ENCODE measurements at regions not wholly inside any gene's neighbourhood (a gene's known extent, or its start where the extent isn't known, plus 50 kb on each side); places are given as distances from the start of the nearest gene placed in this dataset.

- no peaks in the 10 kb centered on the region for H3F3A ChIP-seq (ENCODE audit: control insufficient read depth, insufficient read depth)
- no peaks in the 10 kb centered on the region for H3K9me3 ChIP-seq (ENCODE audit: control insufficient read depth, insufficient read depth, low read length)
- H3K4me3 ChIP-seq (ENCODE audit: low read length), result no peak overlapping the region
- no peaks in the 10 kb centered on the region for H3K79me2 ChIP-seq (ENCODE audit: control insufficient read depth, low read length)
- H3K27me3 ChIP-seq (ENCODE audit: control insufficient read depth, low read length), result no peaks in the 10 kb centered on the region; the same call in 1 of the 2 replicates
- no peak for TF ChIP-seq CTCF (IDR thresholded peaks at IDR 0.05; ENCODE audit: low read depth, low read length, poor library complexity, severe bottlenecking)
- no peak for TF ChIP-seq EZH2phosphoT487 (IDR thresholded peaks at IDR 0.05; ENCODE audit: borderline replicate concordance, low read length)
- H3K27ac ChIP-seq (ENCODE audit: low read depth, low read length), result no peak overlapping the region
- no peaks in the 10 kb centered on the region for H4K20me1 ChIP-seq (ENCODE audit: control insufficient read depth, insufficient read depth, low read depth, low read length)
- no peaks in the 10 kb centered on the region for H3K4me1 ChIP-seq (ENCODE audit: control insufficient read depth, low read length)
- H3K4me2 ChIP-seq (ENCODE audit: low read length), result no peak overlapping the region
- H3K9me2 ChIP-seq (replicated peaks; ENCODE audit: control insufficient read depth, low read length), result no peaks in the 10 kb centered on the region
- H3K36me3 ChIP-seq (ENCODE audit: control insufficient read depth, low read length), result no peaks in the 10 kb centered on the region
These were observed 200.0 kb downstream of the MATN1 start for GRCh38 chr1:30523055-30524020.

- Histone ChIP-seq H3K4me2 (ENCODE audit: low read length) (no peak overlapping the region), H3K27ac (ENCODE audit: low read depth, low read length) (no peak overlapping the region)
These were observed 201.1 kb downstream of the MATN1 start for GRCh38 chr1:30522031-30523004.

More at GRCh38 chr1:30522031-30523004, 201.1 kb downstream of the MATN1 start:
- no peaks in the 10 kb centered on the region for H3K36me3 ChIP-seq (ENCODE audit: control insufficient read depth, low read length)
- no peaks in the 10 kb centered on the region; the same call in 1 of the 2 replicates for H3K27me3 ChIP-seq (ENCODE audit: control insufficient read depth, low read length)
- H3F3A ChIP-seq (ENCODE audit: control insufficient read depth, insufficient read depth), result no peaks in the 10 kb centered on the region
- no peak overlapping the region for H3K4me3 ChIP-seq (ENCODE audit: low read length)
- H4K20me1 ChIP-seq (ENCODE audit: control insufficient read depth, insufficient read depth, low read depth, low read length), result no peaks in the 10 kb centered on the region
- H3K79me2 ChIP-seq (ENCODE audit: control insufficient read depth, low read length), result no peaks in the 10 kb centered on the region
- H3K4me1 ChIP-seq (ENCODE audit: control insufficient read depth, low read length), result no peaks in the 10 kb centered on the region
- TF ChIP-seq EZH2phosphoT487 (IDR thresholded peaks at IDR 0.05; ENCODE audit: borderline replicate concordance, low read length), result no peak
- TF ChIP-seq CTCF (IDR thresholded peaks at IDR 0.05; ENCODE audit: low read depth, low read length, poor library complexity, severe bottlenecking), result no peak
- no peaks in the 10 kb centered on the region for H3K9me2 ChIP-seq (replicated peaks; ENCODE audit: control insufficient read depth, low read length)
- H3K9me3 ChIP-seq (ENCODE audit: control insufficient read depth, insufficient read depth, low read length), result no peaks in the 10 kb centered on the region
